ENCODE measurements at regions not wholly inside any gene's neighbourhood (a gene's known extent, or its start where the extent isn't known, plus 50 kb on each side); places are given as distances from the start of the nearest gene placed in this dataset.

GRCh38 chr16:79347277-79347676 lies 253.3 kb downstream of the MAF start:
- Histone ChIP-seq H2BK15ac (ENCODE audit: low read depth, poor library complexity, severe bottlenecking) (no peak overlapping the region), H3K27ac (ENCODE audit: low read length, poor library complexity, severe bottlenecking) (no peak overlapping the region), H2BK5ac (ENCODE audit: low read depth, low read length, poor library complexity, severe bottlenecking) (no peak overlapping the region), H3K4me2 (ENCODE audit: low read length, poor library complexity, severe bottlenecking) (no peak overlapping the region), H3K27me3 (ENCODE audit: control insufficient read depth in 1 of 2, insufficient read depth in 1 of 2, low read length in 2 of 2) (peaks cover 2 to 9% of the 10 kb centered on the region in 2 experiments), H2BK120ac (ENCODE audit: low read depth, low read length) (no peak overlapping the region), H3K79me1 (replicated peaks; ENCODE audit: low read length, poor library complexity, severe bottlenecking) (no peaks in the 10 kb centered on the region), H3K9ac (ENCODE audit: low read length) (no peak overlapping the region), H2BK12ac (ENCODE audit: low read length in 2 of 2) (no peak overlapping the region), H2AK5ac (ENCODE audit: low read length, severe bottlenecking) (no peak overlapping the region), H3K23ac (ENCODE audit: low read length in 2 of 2) (no peak overlapping the region), H2AFZ (ENCODE audit: low read depth, low read length) (no peak overlapping the region), H3K36me3 (ENCODE audit: control insufficient read depth in 1 of 2, insufficient read depth in 2 of 2, low read depth in 1 of 2, low read length in 2 of 2) (no peaks in the 10 kb centered on the region), H3K4me1 (ENCODE audit: control insufficient read depth, insufficient read depth, low read depth, low read length) (no peaks in the 10 kb centered on the region), H3K18ac (ENCODE audit: low read depth in 1 of 2, low read length in 2 of 2) (no peak overlapping the region), H3K9me3 (ENCODE audit: control insufficient read depth, low read length) (no peaks in the 10 kb centered on the region), H4K91ac (ENCODE audit: low read length) (no peak overlapping the region), H3K4me3 (ENCODE audit: insufficient read depth in 1 of 2, low read depth in 1 of 2, low read length in 2 of 2) (no peak overlapping the region), H3K4ac (ENCODE audit: low read depth in 1 of 2, low read length in 2 of 2) (no peak overlapping the region), H4K8ac (ENCODE audit: low read length) (no peak overlapping the region), H3K14ac (ENCODE audit: low read length in 2 of 2) (no peak overlapping the region)
- 89% methylated on average over 19 of the region's 19 CpGs for WGBS
- DNase-seq = no peak

GRCh38 chr16:79339863-79340262 lies 260.7 kb downstream of the MAF start:
- Histone ChIP-seq H2BK15ac (ENCODE audit: low read depth, poor library complexity, severe bottlenecking) (no peak overlapping the region), H3K27ac (ENCODE audit: low read length, poor library complexity, severe bottlenecking) (no peak overlapping the region), H3K23ac (ENCODE audit: low read length in 2 of 2) (no peak overlapping the region), H3K4me3 (ENCODE audit: insufficient read depth in 1 of 2, low read depth in 1 of 2, low read length in 2 of 2) (no peak overlapping the region), H3K4me2 (ENCODE audit: low read length, poor library complexity, severe bottlenecking) (no peak overlapping the region), H2BK5ac (ENCODE audit: low read depth, low read length, poor library complexity, severe bottlenecking) (no peak overlapping the region), H3K9me3 (ENCODE audit: control insufficient read depth, low read length) (no peaks in the 10 kb centered on the region), H2BK12ac (ENCODE audit: low read length in 2 of 2) (no peak overlapping the region), H4K8ac (ENCODE audit: low read length) (no peak overlapping the region), H2BK120ac (ENCODE audit: low read depth, low read length) (no peak overlapping the region), H3K4me1 (ENCODE audit: control insufficient read depth, insufficient read depth, low read depth, low read length) (no peaks in the 10 kb centered on the region), H3K4ac (ENCODE audit: low read depth in 1 of 2, low read length in 2 of 2) (no peak overlapping the region), H3K14ac (ENCODE audit: low read length in 2 of 2) (no peak overlapping the region), H3K36me3 (ENCODE audit: control insufficient read depth in 1 of 2, insufficient read depth in 2 of 2, low read depth in 1 of 2, low read length in 2 of 2) (no peaks in the 10 kb centered on the region), H3K79me1 (replicated peaks; ENCODE audit: low read length, poor library complexity, severe bottlenecking) (no peaks in the 10 kb centered on the region), H4K91ac (ENCODE audit: low read length) (no peak overlapping the region), H3K9ac (ENCODE audit: low read length) (no peak overlapping the region), H3K27me3 (ENCODE audit: control insufficient read depth in 1 of 2, insufficient read depth in 1 of 2, low read length in 2 of 2) (no peaks in the 10 kb centered on the region), H2AK5ac (ENCODE audit: low read length, severe bottlenecking) (no peak overlapping the region), H2AFZ (ENCODE audit: low read depth, low read length) (no peak overlapping the region), H3K18ac (ENCODE audit: low read depth in 1 of 2, low read length in 2 of 2) (no peak overlapping the region)
- 68% methylated on average over 7 of the region's 7 CpGs for WGBS
- DNase-seq = no peak

GRCh38 chr16:79337906-79338305 lies 262.6 kb downstream of the MAF start:
- Histone ChIP-seq H3K27me3 (ENCODE audit: control insufficient read depth in 1 of 2, insufficient read depth in 1 of 2, low read length in 2 of 2) (no peaks in the 10 kb centered on the region), H3K4me3 (ENCODE audit: insufficient read depth in 1 of 2, low read depth in 1 of 2, low read length in 2 of 2) (no peak overlapping the region), H2BK12ac (ENCODE audit: low read length in 2 of 2) (no peak overlapping the region), H3K9me3 (ENCODE audit: control insufficient read depth, low read length) (peaks cover 1% of the 10 kb centered on the region), H3K36me3 (ENCODE audit: control insufficient read depth in 1 of 2, insufficient read depth in 2 of 2, low read depth in 1 of 2, low read length in 2 of 2) (no peaks in the 10 kb centered on the region), H3K18ac (ENCODE audit: low read depth in 1 of 2, low read length in 2 of 2) (no peak overlapping the region), H2BK5ac (ENCODE audit: low read depth, low read length, poor library complexity, severe bottlenecking) (no peak overlapping the region), H2BK120ac (ENCODE audit: low read depth, low read length) (no peak overlapping the region), H3K27ac (ENCODE audit: low read length, poor library complexity, severe bottlenecking) (no peak overlapping the region), H2BK15ac (ENCODE audit: low read depth, poor library complexity, severe bottlenecking) (no peak overlapping the region), H3K79me1 (replicated peaks; ENCODE audit: low read length, poor library complexity, severe bottlenecking) (no peaks in the 10 kb centered on the region), H3K4ac (ENCODE audit: low read depth in 1 of 2, low read length in 2 of 2) (no peak overlapping the region), H3K14ac (ENCODE audit: low read length in 2 of 2) (no peak overlapping the region), H2AFZ (ENCODE audit: low read depth, low read length) (no peak overlapping the region), H2AK5ac (ENCODE audit: low read length, severe bottlenecking) (no peak overlapping the region), H3K4me1 (ENCODE audit: control insufficient read depth, insufficient read depth, low read depth, low read length) (no peaks in the 10 kb centered on the region), H4K91ac (ENCODE audit: low read length) (no peak overlapping the region), H3K4me2 (ENCODE audit: low read length, poor library complexity, severe bottlenecking) (no peak overlapping the region), H4K8ac (ENCODE audit: low read length) (no peak overlapping the region), H3K23ac (ENCODE audit: low read length in 2 of 2) (no peak overlapping the region), H3K9ac (ENCODE audit: low read length) (no peak overlapping the region)
- DNase-seq = no peak
- WGBS = 90% methylated on average over 7 of the region's 7 CpGs

- DNase-seq = peak; percentile 49
- H3K36me3 ChIP-seq (ENCODE audit: control insufficient read depth in 1 of 2, insufficient read depth in 2 of 2, low read depth in 1 of 2, low read length in 2 of 2) = no peaks in the 10 kb centered on the region
- H3K14ac ChIP-seq (ENCODE audit: low read length in 2 of 2) = no peak overlapping the region
- H2BK12ac ChIP-seq (ENCODE audit: low read length in 2 of 2) = no peak overlapping the region
- H3K4ac ChIP-seq (ENCODE audit: low read depth in 1 of 2, low read length in 2 of 2) = no peak overlapping the region
- no peak overlapping the region for H2BK15ac ChIP-seq (ENCODE audit: low read depth, poor library complexity, severe bottlenecking)
- H2BK120ac ChIP-seq (ENCODE audit: low read depth, low read length) = no peak overlapping the region
- WGBS = 4% methylated on average over 3 of the region's 6 CpGs
- H3K18ac ChIP-seq (ENCODE audit: low read depth in 1 of 2, low read length in 2 of 2) = no peak overlapping the region
- H3K23ac ChIP-seq (ENCODE audit: low read length in 2 of 2) = no peak overlapping the region
- H4K8ac ChIP-seq (ENCODE audit: low read length) = no peak overlapping the region
- no peaks in the 10 kb centered on the region for H3K4me1 ChIP-seq (ENCODE audit: control insufficient read depth, insufficient read depth, low read depth, low read length)
- H3K27me3 ChIP-seq (ENCODE audit: control insufficient read depth in 1 of 2, insufficient read depth in 1 of 2, low read length in 2 of 2) = no peaks in the 10 kb centered on the region
- H3K4me3 ChIP-seq (ENCODE audit: insufficient read depth in 1 of 2, low read depth in 1 of 2, low read length in 2 of 2) = no peak overlapping the region
- H2AK5ac ChIP-seq (ENCODE audit: low read length, severe bottlenecking) = no peak overlapping the region
- H2AFZ ChIP-seq (ENCODE audit: low read depth, low read length) = no peak overlapping the region
- no peak overlapping the region for H4K91ac ChIP-seq (ENCODE audit: low read length)
- H2BK5ac ChIP-seq (ENCODE audit: low read depth, low read length, poor library complexity, severe bottlenecking) = no peak overlapping the region
- peaks cover 5% of the 10 kb centered on the region for H3K9me3 ChIP-seq (ENCODE audit: control insufficient read depth, low read length)
- no peak overlapping the region for H3K9ac ChIP-seq (ENCODE audit: low read length)
- no peaks in the 10 kb centered on the region for H3K79me1 ChIP-seq (replicated peaks; ENCODE audit: low read length, poor library complexity, severe bottlenecking)
- no peak overlapping the region for H3K4me2 ChIP-seq (ENCODE audit: low read length, poor library complexity, severe bottlenecking)
- no peak overlapping the region for H3K27ac ChIP-seq (ENCODE audit: low read length, poor library complexity, severe bottlenecking)
These were observed 263.9 kb downstream of the MAF start for GRCh38 chr16:79336437-79337229.
